ENCODE measurements at regions not wholly inside any gene's neighbourhood (a gene's known extent, or its start where the extent isn't known, plus 50 kb on each side); places are given as distances from the start of the nearest gene placed in this dataset.
"Not testable (repeated sequence)": the region's sequence is repeated elsewhere in the genome, so short reads cannot be mapped to it uniquely, and the experiment has no call there.

GRCh38 chr3:65130782-65131181 is 443.0 kb upstream of the ADAMTS9 start:
- DNase-seq (ENCODE audit: low spot score): no peak
- intact Hi-C loops (cut with DNase I): no loop called here

DNA sequence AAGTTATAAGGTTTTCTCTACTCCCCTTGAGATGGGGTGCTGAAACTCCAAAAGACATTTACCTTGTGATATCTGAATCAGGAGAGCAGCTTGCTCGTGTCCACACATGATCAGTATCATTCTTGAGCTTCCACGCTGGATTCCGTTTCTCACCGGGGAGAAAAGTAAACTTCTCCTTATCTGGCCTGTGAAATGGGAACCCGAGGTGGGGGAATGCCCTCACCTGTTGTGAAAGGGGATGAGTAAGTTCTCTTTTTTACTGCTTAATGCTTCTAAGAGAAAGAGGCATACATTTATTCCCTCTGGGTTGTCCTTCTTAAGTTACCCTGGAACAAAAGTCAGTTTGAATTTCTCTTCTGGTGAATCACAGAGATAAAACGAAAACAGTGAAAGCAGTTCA is 440.5 kb upstream of the ADAMTS9 start:
- no peak for DNase-seq (ENCODE audit: low spot score)
- intact Hi-C loops (cut with DNase I): no loop called here

DNA sequence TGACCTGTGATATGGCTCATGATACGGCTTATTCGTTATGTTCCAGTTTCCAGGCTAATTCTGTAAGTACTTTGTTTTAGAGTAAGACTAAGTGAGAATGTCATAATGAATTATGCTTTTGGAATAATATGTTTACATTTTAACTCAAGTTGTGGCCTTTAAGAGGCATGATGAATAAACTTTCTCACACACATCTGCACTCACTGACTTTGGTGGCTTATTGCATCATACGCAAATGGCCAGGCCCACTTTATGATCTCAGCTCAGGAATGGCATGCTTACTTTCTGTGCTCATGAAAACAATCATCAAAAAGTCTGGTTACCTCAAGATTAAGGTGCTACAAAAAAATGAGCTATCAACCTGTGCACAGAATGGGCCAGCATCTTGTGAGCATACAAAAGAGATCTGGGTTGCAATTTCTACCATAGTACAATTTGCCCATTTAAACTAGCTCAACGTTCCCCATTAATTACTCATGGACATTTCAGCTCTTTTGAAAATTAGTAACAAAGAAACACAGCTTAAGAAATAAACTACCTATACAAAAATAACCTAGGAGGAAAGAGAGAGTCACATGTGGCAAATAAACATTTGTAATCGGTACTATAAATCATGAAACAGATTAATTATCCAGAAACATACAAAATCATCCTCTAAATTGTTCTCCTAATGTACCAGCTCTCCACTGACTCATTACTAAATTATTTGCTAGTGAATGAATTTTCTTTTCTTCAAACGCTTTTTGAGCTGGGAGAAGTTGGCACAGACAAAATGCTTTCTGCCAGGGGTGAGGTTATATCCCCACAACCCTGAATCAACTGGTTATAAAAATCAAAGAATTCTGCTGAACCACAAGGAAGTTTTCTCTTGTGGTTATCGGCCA is 439.0 kb upstream of the ADAMTS9 start:
- DNase-seq (ENCODE audit: low spot score): no peak
- intact Hi-C loops (cut with DNase I): no loop called here

DNA sequence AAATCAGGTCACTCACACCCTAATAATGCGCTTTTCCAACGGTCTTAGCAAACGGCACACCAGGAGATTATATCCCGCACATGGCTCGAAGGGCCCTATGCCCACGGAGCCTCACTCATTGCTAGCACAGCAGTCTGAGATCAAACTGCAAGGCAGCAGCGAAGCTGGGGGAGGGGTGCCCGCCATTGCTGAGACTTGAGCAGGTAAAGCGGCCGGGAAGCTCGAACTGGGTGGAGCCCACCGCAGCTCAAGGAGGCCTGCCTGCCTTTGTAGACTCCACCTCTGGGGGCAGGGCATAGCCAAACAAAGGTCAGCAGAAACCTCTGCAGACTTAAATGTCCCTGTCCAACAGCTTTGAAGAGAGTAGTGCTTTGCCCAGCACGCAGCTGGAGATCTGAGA is 432.4 kb upstream of the ADAMTS9 start:
- DNase-seq (ENCODE audit: low spot score): not testable (repeated sequence)

GRCh38 chr3:65118912-65119499 is 431.2 kb upstream of the ADAMTS9 start:
- intact Hi-C loops (cut with DNase I): loop anchor here in 1 of 2 donors (10.0 kb wide), 1 partner anchor 276 kb away; no protein-coding TSS in a partner anchor
- no peak for DNase-seq (ENCODE audit: low spot score)

More for the DNA sequence above, 432.4 kb upstream of the ADAMTS9 start:
- intact Hi-C loops (cut with DNase I): not testable (repeated sequence)

DNA sequence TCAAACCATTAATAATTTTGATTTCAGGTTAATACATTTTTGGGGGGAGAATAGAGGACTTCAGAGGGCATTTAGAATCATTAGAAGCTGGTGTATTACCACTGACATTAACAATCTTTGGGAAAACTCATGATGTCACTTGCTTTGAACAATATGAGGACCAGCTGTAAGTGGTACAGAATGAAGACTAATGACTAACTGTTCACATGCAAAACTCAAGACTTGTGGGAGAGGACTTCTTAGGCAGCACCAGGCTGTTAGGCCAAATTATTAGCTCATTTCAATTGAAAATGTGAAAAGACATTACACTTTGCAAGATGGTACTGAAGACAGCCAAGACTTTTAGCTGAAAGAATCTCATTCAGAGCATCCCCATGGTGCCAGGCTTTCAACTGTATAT is 426.2 kb upstream of the ADAMTS9 start:
- no peak for DNase-seq (ENCODE audit: low spot score)
- intact Hi-C loops (cut with DNase I): loop anchor here in 1 of 2 donors (10.0 kb wide), 1 partner anchor 281 kb away; no protein-coding TSS in a partner anchor

DNA sequence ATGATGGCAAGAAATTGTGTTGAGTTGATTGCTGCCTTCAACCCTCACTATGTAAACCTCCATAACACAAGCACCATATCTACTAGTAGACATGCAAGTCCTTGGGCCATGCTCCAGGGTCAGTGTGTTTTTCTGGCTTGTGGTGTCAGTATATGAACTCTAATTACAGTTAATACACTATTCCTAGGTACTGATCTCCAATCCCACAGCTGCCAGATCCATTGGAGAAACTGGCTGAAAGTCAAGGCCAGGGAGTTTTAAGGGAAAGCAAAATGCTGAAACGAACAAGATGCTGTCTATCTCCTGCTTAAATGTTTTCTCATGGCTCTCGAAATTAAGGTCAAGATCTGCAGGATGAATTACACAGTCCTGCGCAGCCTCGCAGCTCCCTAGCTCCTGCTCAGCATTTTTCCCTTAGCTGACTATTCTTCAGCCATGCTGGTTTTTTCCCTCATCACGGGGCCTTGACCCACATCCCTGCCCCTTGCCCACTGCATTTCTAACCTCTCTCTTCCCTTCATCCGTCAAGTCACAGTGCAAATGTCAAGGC is 425.0 kb upstream of the ADAMTS9 start:
- intact Hi-C loops (cut with DNase I): loop anchor here in 1 of 2 donors (10.0 kb wide), 1 partner anchor 282 kb away; no protein-coding TSS in a partner anchor
- no peak for DNase-seq (ENCODE audit: low spot score)

GRCh38 chr3:65110661-65111060 is 422.9 kb upstream of the ADAMTS9 start:
- intact Hi-C loops (cut with DNase I): loop anchor here in 1 of 2 donors (10.0 kb wide), 1 partner anchor 284 kb away; no protein-coding TSS in a partner anchor
- DNase-seq (ENCODE audit: low spot score): no peak

DNA sequence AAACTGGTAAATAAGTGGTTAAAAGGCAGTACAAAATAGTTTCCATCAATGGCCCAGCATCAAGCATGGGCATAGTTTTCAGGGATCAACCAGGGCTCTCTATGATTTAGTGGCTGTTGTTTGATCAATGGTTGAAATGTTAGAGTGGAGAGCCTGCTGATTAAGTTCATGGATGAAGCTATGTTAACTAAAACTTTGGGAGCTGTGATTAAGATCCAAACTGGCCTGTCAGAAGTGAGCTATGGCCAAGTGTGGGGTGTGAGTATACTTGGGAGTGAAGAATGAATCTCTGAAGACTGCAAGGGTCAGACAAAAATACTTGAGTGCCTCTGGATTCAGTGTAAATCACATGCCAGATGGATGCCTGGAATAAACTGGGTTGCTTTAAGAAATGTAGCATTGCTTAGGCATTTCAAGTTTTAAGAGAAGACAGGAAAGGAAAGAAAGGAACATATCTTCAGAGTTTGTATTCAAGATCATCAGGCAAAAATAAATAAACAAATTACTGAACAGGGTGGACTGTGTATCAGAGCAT is 422.2 kb upstream of the ADAMTS9 start:
- DNase-seq (ENCODE audit: low spot score): no peak
- intact Hi-C loops (cut with DNase I): loop anchor here in 1 of 2 donors (10.0 kb wide), 1 partner anchor 285 kb away; no protein-coding TSS in a partner anchor

DNA sequence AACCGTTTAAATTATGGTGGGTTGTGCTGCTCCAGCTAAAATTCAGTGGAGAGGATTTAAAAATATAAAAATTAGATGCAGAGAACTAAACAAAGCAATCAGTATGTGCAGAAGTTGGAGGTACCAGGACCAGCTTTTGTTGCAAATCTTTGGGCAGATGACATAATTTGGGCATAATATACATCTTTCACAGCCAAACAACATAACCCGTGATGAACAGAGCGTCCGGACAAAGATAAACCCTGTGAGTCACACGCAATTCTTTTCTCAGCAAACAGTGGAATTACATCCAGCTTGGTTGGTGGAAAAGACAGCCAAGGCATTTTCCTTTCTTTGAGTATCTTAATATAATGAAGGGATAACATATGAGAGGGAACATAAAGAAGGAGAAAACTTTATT is 419.4 kb upstream of the ADAMTS9 start:
- intact Hi-C loops (cut with DNase I): no loop called here
- no peak for DNase-seq (ENCODE audit: low spot score)

DNA sequence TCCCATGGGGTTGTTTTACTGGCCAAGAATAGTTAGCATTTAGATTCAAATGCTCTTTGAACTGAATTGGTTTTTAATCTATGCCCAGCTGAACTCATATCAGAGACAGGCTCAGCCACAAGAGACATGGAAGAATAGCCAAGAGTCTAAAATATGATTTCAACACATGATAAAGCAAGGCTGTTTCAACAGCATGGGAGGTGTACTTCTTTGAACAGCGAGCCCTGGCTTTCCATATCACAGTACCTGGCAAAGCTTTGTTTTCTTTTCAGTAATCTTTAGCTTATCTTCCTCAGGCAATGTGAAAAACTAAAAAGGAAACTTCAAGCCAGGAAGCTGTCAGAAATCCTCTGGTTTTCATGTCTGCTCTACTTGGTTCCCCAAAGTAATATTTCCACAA is 413.6 kb upstream of the ADAMTS9 start:
- DNase-seq (ENCODE audit: low spot score): no peak
- intact Hi-C loops (cut with DNase I): no loop called here

DNA sequence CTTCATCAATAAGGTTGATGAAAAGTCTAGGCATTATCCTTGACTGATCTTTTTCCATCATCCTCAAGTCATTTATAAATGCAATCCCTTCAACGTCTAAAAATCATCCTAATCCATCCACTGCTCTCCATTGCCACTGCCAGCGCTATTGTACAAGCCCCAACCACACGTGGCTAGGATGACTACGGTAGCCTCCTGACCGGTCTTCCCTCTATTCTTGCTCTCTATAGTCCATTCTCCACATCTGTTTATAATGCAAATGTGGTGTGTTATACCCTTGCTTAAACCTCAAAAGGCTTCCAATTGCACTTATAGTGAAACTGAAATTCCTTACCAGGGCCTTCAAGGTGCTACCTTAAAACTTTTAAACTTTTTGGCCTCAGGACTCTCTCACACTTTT is 410.6 kb upstream of the ADAMTS9 start:
- intact Hi-C loops (cut with DNase I): no loop called here
- no peak for DNase-seq (ENCODE audit: low spot score)

DNA sequence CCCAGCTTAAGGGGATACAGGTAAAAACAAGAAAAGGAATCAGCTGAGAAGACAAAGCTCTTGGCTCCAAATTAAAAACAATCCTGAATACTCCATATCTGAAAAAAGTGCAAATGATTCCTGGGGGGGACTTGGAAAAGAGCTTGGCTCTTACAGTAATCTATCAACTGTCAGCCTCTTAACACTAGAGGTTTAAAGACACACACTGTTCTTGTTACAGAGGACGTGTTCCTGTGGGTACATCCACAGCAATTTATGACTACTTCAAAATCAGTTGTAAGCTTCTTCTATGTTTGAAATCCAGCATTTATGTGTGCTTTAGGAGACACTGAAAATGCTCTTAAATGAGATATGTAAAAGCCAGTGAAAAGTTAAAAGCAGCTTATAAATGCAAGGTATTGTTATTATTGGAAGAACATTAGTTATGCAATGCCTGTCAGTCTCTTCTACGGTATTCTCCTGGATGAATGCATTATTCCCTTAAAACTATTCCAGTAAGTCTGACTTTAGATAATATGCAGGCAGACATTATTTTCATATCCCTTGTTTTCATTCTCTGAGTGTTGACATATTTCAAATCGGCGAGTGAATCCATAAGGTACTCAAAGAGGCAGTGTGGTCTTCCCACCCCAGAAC is 408.4 kb upstream of the ADAMTS9 start:
- intact Hi-C loops (cut with DNase I): no loop called here

DNA sequence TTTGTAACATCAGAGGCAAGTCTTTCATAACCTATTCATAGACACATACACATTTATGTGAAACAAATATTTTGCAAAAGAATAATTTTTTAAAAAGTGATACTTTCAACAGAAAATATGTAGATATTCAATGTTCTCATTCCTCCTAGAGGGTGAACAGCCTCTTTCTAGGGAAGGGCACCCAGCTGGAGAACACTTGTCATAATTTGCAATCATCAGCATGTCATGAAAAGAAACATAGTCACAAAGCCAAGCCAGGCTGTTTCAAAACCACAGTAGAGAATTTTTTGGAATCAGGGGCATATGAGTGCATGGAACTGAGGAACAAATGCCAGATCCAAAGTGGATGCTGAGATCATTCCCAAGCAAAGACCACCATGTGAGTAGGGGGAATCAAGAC is 406.9 kb upstream of the ADAMTS9 start:
- no peak for DNase-seq (ENCODE audit: low spot score)
- intact Hi-C loops (cut with DNase I): no loop called here

More for the DNA sequence above, 408.4 kb upstream of the ADAMTS9 start:
- no peak for DNase-seq (ENCODE audit: low spot score)

DNA sequence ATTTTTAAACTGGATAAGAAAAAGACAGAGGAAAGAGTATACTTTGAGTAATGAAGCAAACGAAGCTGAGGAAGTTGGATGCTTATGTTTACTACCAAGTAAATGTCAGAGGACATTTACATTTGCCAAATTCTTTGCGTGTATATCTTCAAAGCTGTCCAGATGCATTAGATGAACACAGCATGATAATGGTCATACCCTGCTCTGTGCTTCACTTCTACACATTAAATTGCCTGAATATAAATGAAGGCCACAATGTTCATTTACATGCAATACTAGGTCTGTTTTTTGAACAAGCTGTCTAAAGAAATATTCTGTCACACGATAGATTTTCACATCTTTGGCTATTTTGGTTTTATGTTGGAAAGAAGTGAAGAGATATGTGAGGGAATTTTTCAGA is 405.8 kb upstream of the ADAMTS9 start:
- intact Hi-C loops (cut with DNase I): no loop called here
- no peak for DNase-seq (ENCODE audit: low spot score)

GRCh38 chr3:65091565-65091964 is 403.8 kb upstream of the ADAMTS9 start:
- no peak for DNase-seq (ENCODE audit: low spot score)
- intact Hi-C loops (cut with DNase I): no loop called here

DNA sequence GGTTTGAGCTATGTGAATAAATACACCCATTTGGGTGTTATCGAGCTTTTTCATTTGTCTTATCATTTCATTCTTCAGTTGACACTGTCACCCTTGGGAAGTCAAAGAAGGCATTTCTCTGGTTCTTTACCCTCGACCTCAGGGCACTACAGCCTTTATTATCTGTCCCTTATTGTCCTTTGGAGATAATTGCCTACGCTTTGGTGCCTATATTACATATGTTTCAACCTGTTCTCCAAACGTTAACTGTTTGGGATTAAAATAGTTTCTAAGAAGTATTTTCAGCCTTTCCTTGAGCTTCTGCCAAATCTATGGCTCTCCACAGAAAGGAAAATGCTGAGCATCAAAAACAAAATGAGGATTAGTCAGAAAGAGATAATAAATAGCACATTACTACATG is 395.4 kb upstream of the ADAMTS9 start:
- intact Hi-C loops (cut with DNase I): no loop called here

GRCh38 chr3:65081536-65081935 is 393.7 kb upstream of the ADAMTS9 start:
- intact Hi-C loops (cut with DNase I): no loop called here
- DNase-seq (ENCODE audit: low spot score): no peak

More for the DNA sequence above, 395.4 kb upstream of the ADAMTS9 start:
- DNase-seq (ENCODE audit: low spot score): no peak

GRCh38 chr3:65080432-65080831 is 392.6 kb upstream of the ADAMTS9 start:
- no peak for DNase-seq (ENCODE audit: low spot score)
- intact Hi-C loops (cut with DNase I): no loop called here

GRCh38 chr3:65079560-65079959 is 391.8 kb upstream of the ADAMTS9 start:
- no peak for DNase-seq (ENCODE audit: low spot score)
- intact Hi-C loops (cut with DNase I): no loop called here
